ENCODE measurements at regions not wholly inside any gene's neighbourhood (a gene's known extent, or its start where the extent isn't known, plus 50 kb on each side); places are given as distances from the start of the nearest gene placed in this dataset.

DNA sequence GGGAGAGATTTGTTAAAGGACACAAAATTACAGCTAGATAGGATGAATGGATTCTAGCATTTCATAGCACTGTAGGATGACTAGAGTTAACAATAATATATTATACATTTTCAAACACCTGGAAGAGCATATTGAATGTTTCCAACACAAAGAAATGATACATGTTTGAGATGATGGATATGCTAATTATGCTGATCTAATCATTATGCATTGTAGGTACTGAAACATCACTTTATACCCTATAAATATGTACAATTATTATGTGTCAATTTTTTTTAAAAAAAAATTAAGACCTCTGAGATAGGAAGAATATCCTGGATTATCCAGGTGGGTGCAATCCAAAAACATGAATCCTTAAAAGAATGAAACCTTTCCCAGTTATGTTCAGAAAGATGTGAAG lies 100.3 kb upstream of the CPNE8 start:
- no peaks in the 10 kb centered on the region for H3K36me3 ChIP-seq (ENCODE audit: control insufficient read depth in 2 of 2, insufficient read depth in 1 of 2, low read length in 2 of 2)
- no peaks in the 10 kb centered on the region for H3K4me1 ChIP-seq (ENCODE audit: control insufficient read depth, insufficient read depth, low read length)
- H3K9me3 ChIP-seq (ENCODE audit: control insufficient read depth, insufficient read depth, low read depth, low read length), result no peaks in the 10 kb centered on the region
- TF ChIP-seq PATZ1 (tag by site-specific recombination; IDR thresholded peaks at IDR 0.05) (no peak), ZIC2 (tag by site-specific recombination; IDR thresholded peaks at IDR 0.05) (no peak), ZNF423 (tag by site-specific recombination; IDR thresholded peaks at IDR 0.05) (no peak), ZNF302 (tag by site-specific recombination; IDR thresholded peaks at IDR 0.05; ENCODE audit: low read depth) (no peak)
- CTCF ChIA-PET, result interaction anchor here (0.6 kb wide), 1 partner anchor 18 kb away, joined by 3 read pairs; no protein-coding TSS in a partner anchor
- POLR2A ChIA-PET, result no interaction called here
- no peak overlapping the region for H3K4me3 ChIP-seq (ENCODE audit: low read depth, low read length)
- no peak overlapping the region for H3K27ac ChIP-seq (ENCODE audit: extremely low read depth, low read depth, low read length)

DNA sequence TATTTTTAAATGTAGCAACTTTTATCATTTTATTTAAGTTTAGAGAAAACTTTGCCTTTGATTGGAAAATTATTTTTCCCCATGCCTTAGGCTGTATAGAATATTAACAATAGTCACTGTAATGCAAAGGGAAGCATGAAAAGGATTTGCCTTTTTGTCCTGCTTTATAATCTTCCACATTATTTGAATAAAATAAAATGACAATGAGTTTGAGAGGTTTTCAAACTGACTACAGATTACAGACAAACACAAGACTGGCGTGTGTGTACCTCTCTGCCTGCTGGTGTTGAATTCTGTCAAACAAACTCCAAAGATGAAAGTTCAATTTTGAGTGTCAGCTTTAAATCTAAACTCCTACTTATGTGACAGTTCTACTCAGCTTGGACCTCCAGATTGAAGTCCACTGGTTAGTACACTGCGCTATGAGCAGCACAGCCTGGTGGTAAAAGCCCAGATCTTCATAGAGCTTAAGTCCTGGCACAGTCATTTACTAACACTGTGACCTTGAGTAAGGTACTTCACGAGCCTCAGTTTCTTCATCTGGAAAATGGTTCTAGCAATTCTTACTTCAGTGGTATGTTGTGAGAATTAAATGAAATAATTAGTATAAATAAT lies 98.3 kb upstream of the CPNE8 start:
- CTCF ChIA-PET, result interaction anchor here (1.5 kb wide), 1 partner anchor 100 kb away, joined by 3 read pairs; no protein-coding TSS in a partner anchor
- H3K27ac ChIP-seq (ENCODE audit: extremely low read depth, low read depth, low read length), result no peak overlapping the region
- POLR2A ChIA-PET, result no interaction called here
- no peaks in the 10 kb centered on the region for H3K36me3 ChIP-seq (ENCODE audit: control insufficient read depth in 2 of 2, insufficient read depth in 1 of 2, low read length in 2 of 2)
- no peaks in the 10 kb centered on the region for H3K9me3 ChIP-seq (ENCODE audit: control insufficient read depth, insufficient read depth, low read depth, low read length)
- H3K4me3 ChIP-seq (ENCODE audit: low read depth, low read length), result no peak overlapping the region
- H3K4me1 ChIP-seq (ENCODE audit: control insufficient read depth, insufficient read depth, low read length), result no peaks in the 10 kb centered on the region
- TF ChIP-seq ZBTB26 (tag by site-specific recombination; optimal IDR thresholded peaks at IDR 0.05) (no peak), ZNF311 (tag by site-specific recombination; IDR thresholded peaks at IDR 0.05; ENCODE audit: borderline replicate concordance) (no peak), ZNF473 (tag by site-specific recombination; IDR thresholded peaks at IDR 0.05) (no peak), ZNF138 (tag by site-specific recombination; IDR thresholded peaks at IDR 0.05; ENCODE audit: borderline replicate concordance) (no peak), ZNF426 (tag by site-specific recombination; IDR thresholded peaks at IDR 0.05) (no peak), GLI4 (tag by site-specific recombination; IDR thresholded peaks at IDR 0.05) (no peak), ZNF558 (tag by site-specific recombination; IDR thresholded peaks at IDR 0.05) (no peak), RBAK (tag by site-specific recombination; IDR thresholded peaks at IDR 0.05) (no peak), ZNF521 (tag by site-specific recombination; IDR thresholded peaks at IDR 0.05) (no peak), KLF8 (tag by site-specific recombination; IDR thresholded peaks at IDR 0.05) (no peak), WT1 (tag by site-specific recombination; IDR thresholded peaks at IDR 0.05) (no peak), ZNF629 (tag by site-specific recombination; IDR thresholded peaks at IDR 0.05) (no peak), ZNF354C (tag by site-specific recombination; IDR thresholded peaks at IDR 0.05; ENCODE audit: borderline replicate concordance, low read depth) (no peak), ZNF37A (tag by site-specific recombination; IDR thresholded peaks at IDR 0.05) (no peak), ZNF341 (tag by site-specific recombination; IDR thresholded peaks at IDR 0.05; ENCODE audit: low read depth) (no peak), PRDM2 (tag by site-specific recombination; IDR thresholded peaks at IDR 0.05; ENCODE audit: borderline replicate concordance) (no peak)
- TF ChIP-seq, protein P1, sequence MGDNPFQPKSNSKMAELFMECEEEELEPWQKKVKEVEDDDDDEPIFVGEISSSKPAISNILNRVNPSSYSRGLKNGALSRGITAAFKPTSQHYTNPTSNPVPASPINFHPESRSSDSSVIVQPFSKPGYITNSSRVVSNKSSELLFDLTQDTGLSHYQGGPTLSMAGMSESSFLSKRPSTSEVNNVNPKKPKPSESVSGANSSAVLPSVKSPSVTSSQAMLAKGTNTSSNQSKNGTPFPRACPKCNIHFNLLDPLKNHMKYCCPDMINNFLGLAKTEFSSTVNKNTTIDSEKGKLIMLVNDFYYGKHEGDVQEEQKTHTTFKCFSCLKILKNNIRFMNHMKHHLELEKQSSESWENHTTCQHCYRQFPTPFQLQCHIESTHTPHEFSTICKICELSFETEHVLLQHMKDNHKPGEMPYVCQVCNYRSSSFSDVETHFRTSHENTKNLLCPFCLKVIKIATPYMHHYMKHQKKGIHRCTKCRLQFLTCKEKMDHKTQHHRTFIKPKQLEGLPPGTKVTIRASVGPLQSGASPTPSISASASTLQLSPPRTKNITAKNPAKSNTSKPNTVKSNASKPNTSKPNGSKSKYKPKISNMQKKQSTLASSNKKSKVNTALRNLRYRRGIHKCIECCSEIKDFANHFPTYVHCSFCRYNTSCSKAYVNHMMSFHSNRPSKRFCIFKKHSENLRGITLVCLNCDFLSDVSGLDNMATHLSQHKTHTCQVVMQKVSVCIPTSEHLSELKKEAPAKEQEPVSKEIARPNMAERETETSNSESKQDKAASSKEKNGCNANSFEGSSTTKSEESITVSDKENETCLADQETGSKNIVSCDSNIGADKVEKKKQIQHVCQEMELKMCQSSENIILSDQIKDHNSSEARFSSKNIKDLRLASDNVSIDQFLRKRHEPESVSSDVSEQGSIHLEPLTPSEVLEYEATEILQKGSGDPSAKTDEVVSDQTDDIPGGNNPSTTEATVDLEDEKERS (tag by site-specific recombination; IDR thresholded peaks at IDR 0.05), result no peak
- TF ChIP-seq, protein P2, sequence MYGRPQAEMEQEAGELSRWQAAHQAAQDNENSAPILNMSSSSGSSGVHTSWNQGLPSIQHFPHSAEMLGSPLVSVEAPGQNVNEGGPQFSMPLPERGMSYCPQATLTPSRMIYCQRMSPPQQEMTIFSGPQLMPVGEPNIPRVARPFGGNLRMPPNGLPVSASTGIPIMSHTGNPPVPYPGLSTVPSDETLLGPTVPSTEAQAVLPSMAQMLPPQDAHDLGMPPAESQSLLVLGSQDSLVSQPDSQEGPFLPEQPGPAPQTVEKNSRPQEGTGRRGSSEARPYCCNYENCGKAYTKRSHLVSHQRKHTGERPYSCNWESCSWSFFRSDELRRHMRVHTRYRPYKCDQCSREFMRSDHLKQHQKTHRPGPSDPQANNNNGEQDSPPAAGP (tag by site-specific recombination; IDR thresholded peaks at IDR 0.05), result no peak

Data from HEK293 (cell line).